SK-N-MC (cell line): ENCODE measurements at regions not wholly inside any gene's neighbourhood (a gene's known extent, or its start where the extent isn't known, plus 50 kb on each side); places are given as distances from the start of the nearest gene placed in this dataset.

ENCODE experiments used
- EZH2 ChIP-seq: fragments of 200-600 bp; sonication (generic); IDR thresholded peaks from one replicate; pipeline ENCODE4 v1.6.1; 2017; ENCODE audit warnings: antibody characterized with exemption
- POLR2AphosphoS5 ChIP-seq: IDR thresholded peaks from 2 replicates; pipeline ENCODE4 v1.6.1; 2012; ENCODE audit warnings: mild to moderate bottlenecking, low read depth, low read length, borderline replicate concordance

DNA sequence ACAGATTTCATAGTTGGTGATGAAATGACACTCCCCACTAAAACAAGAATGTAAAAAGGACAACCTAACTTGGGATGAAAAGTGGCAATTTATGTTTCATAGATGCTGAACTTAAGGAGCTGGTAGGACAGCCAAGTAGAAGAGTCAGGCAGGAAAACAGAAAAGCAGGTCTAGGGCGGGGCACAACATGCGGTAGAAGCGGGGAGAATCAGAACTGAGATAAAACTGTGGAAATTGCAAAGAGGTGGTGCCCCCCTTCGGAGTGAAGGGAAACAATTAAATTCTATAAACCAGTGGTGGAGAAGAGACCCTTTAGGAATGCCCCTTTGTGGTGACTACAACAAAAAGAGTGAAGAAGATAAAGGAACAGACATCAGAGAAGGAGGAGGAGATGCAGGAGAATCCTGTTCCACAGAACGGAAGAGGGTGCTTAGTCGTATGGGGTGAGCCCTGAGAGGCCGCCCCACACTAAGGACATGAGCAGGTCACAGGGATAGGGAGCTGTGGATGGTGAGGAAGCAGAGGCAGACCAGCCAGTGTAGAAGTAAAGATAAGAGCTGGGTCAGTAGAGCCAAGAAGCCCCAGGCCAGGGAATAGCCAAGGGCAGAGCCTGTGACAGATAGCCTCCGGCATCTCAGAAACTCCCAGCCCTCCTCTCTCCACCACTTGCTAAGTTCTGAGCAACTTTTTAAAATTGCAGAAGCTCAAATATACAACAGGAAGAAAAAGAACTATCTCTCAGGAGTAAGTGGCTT is 100.3 kb upstream of the DOCK9 start:
- TF ChIP-seq POLR2AphosphoS5: no peak
- no peak for TF ChIP-seq EZH2
